ENCODE measurements at regions not wholly inside any gene's neighbourhood (a gene's known extent, or its start where the extent isn't known, plus 50 kb on each side); places are given as distances from the start of the nearest gene placed in this dataset.

- no peak overlapping the region for H3K27ac ChIP-seq
- no peak overlapping the region for H3K4me3 ChIP-seq
- WGBS (ENCODE audit: low lambda C conversion rate, missing lambda C conversion rate): 59% methylated on average over 2 of the region's 2 CpGs
- TF ChIP-seq EZH2 (IDR thresholded peaks at IDR 0.05; ENCODE audit: borderline replicate concordance) (no peak), EZH2phosphoT487 (IDR thresholded peaks at IDR 0.05; ENCODE audit: low read depth, severe bottlenecking, unreplicated experiment) (no peak), CTCF (IDR thresholded peaks at IDR 0.05; ENCODE audit: poor library complexity) (no peak)
- H4K20me1 ChIP-seq (ENCODE audit: insufficient read depth, poor library complexity, severe bottlenecking): no peaks in the 10 kb centered on the region
- no peak overlapping the region for H3K4me2 ChIP-seq
- DNase-seq (ENCODE audit: low spot score): peak; percentile 69
- H3K27me3 ChIP-seq: no peaks in the 10 kb centered on the region
- H2AFZ ChIP-seq: no peak overlapping the region
- no peaks in the 10 kb centered on the region for H3K9me2 ChIP-seq (replicated peaks; ENCODE audit: insufficient read depth)
- H3K4me1 ChIP-seq (ENCODE audit: insufficient read depth): no peaks in the 10 kb centered on the region
- no peaks in the 10 kb centered on the region for H3K9me3 ChIP-seq (ENCODE audit: low read depth)
- no peaks in the 10 kb centered on the region for H3K36me3 ChIP-seq (replicated peaks; ENCODE audit: insufficient read depth, low read depth)
- no peaks in the 10 kb centered on the region for H3K79me2 ChIP-seq
These were observed 50.8 kb upstream of the PCSK1 start for GRCh38 chr5:96483878-96484277.

- Histone ChIP-seq H3K4me3 (no peak overlapping the region), H3K27me3 (no peaks in the 10 kb centered on the region), H3K79me2 (no peaks in the 10 kb centered on the region), H3K27ac (no peak overlapping the region), H3K9me3 (ENCODE audit: low read depth) (no peaks in the 10 kb centered on the region), H3K9me2 (replicated peaks; ENCODE audit: insufficient read depth) (no peaks in the 10 kb centered on the region), H2AFZ (no peak overlapping the region), H3K4me2 (no peak overlapping the region), H4K20me1 (ENCODE audit: insufficient read depth, poor library complexity, severe bottlenecking) (no peaks in the 10 kb centered on the region), H3K36me3 (replicated peaks; ENCODE audit: insufficient read depth, low read depth) (no peaks in the 10 kb centered on the region), H3K4me1 (ENCODE audit: insufficient read depth) (no peaks in the 10 kb centered on the region)
- WGBS (ENCODE audit: low lambda C conversion rate, missing lambda C conversion rate): 75% methylated on average over 1 of the region's 1 CpG
- DNase-seq (ENCODE audit: low spot score): no peak
- TF ChIP-seq CTCF (IDR thresholded peaks at IDR 0.05; ENCODE audit: poor library complexity) (no peak), EZH2 (IDR thresholded peaks at IDR 0.05; ENCODE audit: borderline replicate concordance) (no peak), EZH2phosphoT487 (IDR thresholded peaks at IDR 0.05; ENCODE audit: low read depth, severe bottlenecking, unreplicated experiment) (no peak)
These were observed 54.8 kb upstream of the PCSK1 start for GRCh38 chr5:96487859-96488258.

DNA sequence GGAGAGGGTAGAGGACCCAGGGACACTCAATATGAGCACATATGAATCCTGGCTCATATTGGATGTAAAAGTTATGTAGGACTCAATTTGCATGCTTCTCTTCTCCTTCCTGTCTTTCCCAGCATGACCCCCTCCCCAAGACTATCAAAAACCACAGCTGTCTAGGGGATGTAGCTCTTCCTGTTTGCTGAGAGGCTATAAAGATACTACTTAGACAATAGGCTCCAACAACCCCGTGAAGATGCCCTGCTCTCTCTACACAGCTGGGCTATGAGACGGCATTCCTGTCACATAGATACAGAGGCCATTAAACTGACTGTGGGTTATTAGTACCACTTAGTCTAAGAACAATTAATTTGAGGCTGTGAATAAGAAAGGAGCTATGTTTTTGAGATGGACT, 56.5 kb upstream of the PCSK1 start:
- Histone ChIP-seq H3K27ac (no peak overlapping the region), H3K4me3 (no peak overlapping the region), H3K79me2 (no peaks in the 10 kb centered on the region), H3K27me3 (no peaks in the 10 kb centered on the region), H2AFZ (no peak overlapping the region), H4K20me1 (ENCODE audit: insufficient read depth, poor library complexity, severe bottlenecking) (no peaks in the 10 kb centered on the region), H3K4me2 (no peak overlapping the region), H3K36me3 (replicated peaks; ENCODE audit: insufficient read depth, low read depth) (no peaks in the 10 kb centered on the region), H3K9me2 (replicated peaks; ENCODE audit: insufficient read depth) (no peaks in the 10 kb centered on the region), H3K4me1 (ENCODE audit: insufficient read depth) (no peaks in the 10 kb centered on the region), H3K9me3 (ENCODE audit: low read depth) (no peaks in the 10 kb centered on the region)
- no peak for DNase-seq (ENCODE audit: low spot score)
- no peak for TF ChIP-seq CTCF (IDR thresholded peaks at IDR 0.05; ENCODE audit: poor library complexity)
- no peak for TF ChIP-seq EZH2 (IDR thresholded peaks at IDR 0.05; ENCODE audit: borderline replicate concordance)
- TF ChIP-seq EZH2phosphoT487 (IDR thresholded peaks at IDR 0.05; ENCODE audit: low read depth, severe bottlenecking, unreplicated experiment): no peak
- 57% methylated on average over 2 of the region's 2 CpGs for WGBS (ENCODE audit: low lambda C conversion rate, missing lambda C conversion rate)
